Neuronal stem cell (in vitro differentiated cells): ENCODE measurements at regions not wholly inside any gene's neighbourhood (a gene's known extent, or its start where the extent isn't known, plus 50 kb on each side); places are given as distances from the start of the nearest gene placed in this dataset.

Experiments
- DNase-seq: peaks from one replicate; pipeline ENCODE4 v3.0.0-alpha.2; 2013; ENCODE audit warnings: low spot score
- H2AFZ ChIP-seq: one replicate; pipeline ENCODE4 v1.6.1; 2013; ENCODE audit warnings: mild to moderate bottlenecking, low read length, inconsistent platforms
- H2AK5ac ChIP-seq: 2 replicates; pipeline ENCODE4 v1.6.1; 2013; ENCODE audit warnings: low read depth, mild to moderate bottlenecking, inconsistent platforms, low read length, moderate library complexity, mixed read lengths
- H2BK120ac ChIP-seq: 2 replicates; pipeline ENCODE4 v1.6.1; 2013; ENCODE audit warnings: low read depth, mild to moderate bottlenecking, inconsistent platforms, low read length, moderate library complexity, mixed read lengths
- H2BK12ac ChIP-seq: one replicate; pipeline ENCODE4 v1.6.1; 2013; ENCODE audit warnings: low read length, inconsistent platforms
- H2BK15ac ChIP-seq: 2 replicates; pipeline ENCODE4 v1.6.1; 2013; ENCODE audit warnings: mild to moderate bottlenecking, low read length, inconsistent platforms, mixed read lengths
- H2BK5ac ChIP-seq: one replicate; pipeline ENCODE4 v1.6.1; 2013; ENCODE audit warnings: inconsistent platforms, mild to moderate bottlenecking, low read length, moderate library complexity
- H3K14ac ChIP-seq: one replicate; pipeline ENCODE4 v1.6.1; 2013; ENCODE audit warnings: low read length, inconsistent platforms
- H3K18ac ChIP-seq: 2 replicates; pipeline ENCODE4 v1.6.1; 2013; ENCODE audit warnings: low read length, inconsistent platforms
- H3K23ac ChIP-seq: 2 replicates; pipeline ENCODE4 v1.6.1; 2013; ENCODE audit warnings: low read depth, mild to moderate bottlenecking, mixed read lengths, low read length, inconsistent platforms; ENCODE audit not compliant: poor library complexity
- H3K27ac ChIP-seq: replicated peaks from 3 replicates; pipeline ENCODE4 v1.5.1; 2013; ENCODE audit warnings: low read length, inconsistent platforms
- H3K27me3 ChIP-seq, 3 experiments: 2 replicates each; pipeline ENCODE4 v1.6.1; 2013; ENCODE audit warnings: low read length in 3 of 3, mild to moderate bottlenecking in 2 of 3, inconsistent platforms in 1 of 3, low read depth in 1 of 3, mixed read lengths in 1 of 3, moderate library complexity in 1 of 3; ENCODE audit not compliant: control insufficient read depth in 3 of 3, insufficient read depth in 3 of 3
- H3K36me3 ChIP-seq, 2 donors: replicated peaks in 1 of 2; 2 replicates each; pipeline ENCODE4 v1.6.1; 2013; ENCODE audit warnings: low read length in 2 of 2; ENCODE audit not compliant: control insufficient read depth in 2 of 2, insufficient read depth in 2 of 2
- H3K4ac ChIP-seq: 2 replicates; pipeline ENCODE4 v1.6.1; 2013; ENCODE audit warnings: inconsistent platforms, mild to moderate bottlenecking, low read length, moderate library complexity
- H3K4me1 ChIP-seq, 2 donors: 1 replicate in 1 of 2; 2 replicates in 1 of 2; pipeline ENCODE4 v1.6.1; 2013; ENCODE audit warnings: low read length in 2 of 2, low read depth in 1 of 2; ENCODE audit not compliant: control insufficient read depth in 2 of 2, insufficient read depth in 1 of 2
- H3K4me2 ChIP-seq: one replicate; pipeline ENCODE4 v1.6.1; 2013; ENCODE audit warnings: mild to moderate bottlenecking, low read length, inconsistent platforms; ENCODE audit not compliant: insufficient read depth, poor library complexity, severe bottlenecking
- H3K4me3 ChIP-seq, 2 donors: 2 replicates each; pipeline ENCODE4 v1.5.1; 2013; ENCODE audit warnings: low read length in 2 of 2, mild to moderate bottlenecking in 2 of 2, inconsistent platforms in 1 of 2, moderate library complexity in 1 of 2
- H3K79me1 ChIP-seq: one replicate; pipeline ENCODE4 v1.6.1; 2013; ENCODE audit warnings: low read depth, mild to moderate bottlenecking, inconsistent platforms, low read length, moderate library complexity
- H3K9ac ChIP-seq: one replicate; pipeline ENCODE4 v1.6.1; 2013; ENCODE audit warnings: mild to moderate bottlenecking, low read depth, low read length, inconsistent platforms; ENCODE audit not compliant: poor library complexity
- H3K9me3 ChIP-seq, 2 donors: replicated peaks in 1 of 2; 2 replicates each; pipeline versions ENCODE3 to v1.6.1; 2013; ENCODE audit warnings: low read length in 2 of 2, mild to moderate bottlenecking in 2 of 2, inconsistent platforms in 1 of 2, low read depth in 1 of 2, mixed read lengths in 1 of 2, moderate library complexity in 1 of 2; ENCODE audit not compliant: control insufficient read depth in 2 of 2, insufficient read depth in 1 of 2
- H4K8ac ChIP-seq: one replicate; pipeline ENCODE4 v1.6.1; 2013; ENCODE audit warnings: low read depth, mild to moderate bottlenecking, inconsistent platforms, low read length, moderate library complexity
- H4K91ac ChIP-seq: one replicate; pipeline ENCODE4 v1.6.1; 2013; ENCODE audit warnings: low read length, low read depth, mild to moderate bottlenecking, inconsistent platforms; ENCODE audit not compliant: poor library complexity
- WGBS, 2 donors: extraction: QIAGEN DNeasy Blood & Tissue Kit; methylation state at CpG; one replicate each; pipeline ENCODE4 v1.1.7; 2013; ENCODE audit warnings: missing lambda C conversion rate in 2 of 2, mixed read lengths in 1 of 2; ENCODE audit not compliant: insufficient read length in 2 of 2, insufficient replicate concordance in 1 of 2; ENCODE audit errors: extremely low coverage in 2 of 2; 5-methylcytosine and 5-hydroxymethylcytosine counted together

GRCh38 chr2:194002699-194003368 is 1654.2 kb upstream of the SLC39A10 start:
- Histone ChIP-seq H3K36me3 (no peaks in the 10 kb centered on the region), H3K4me1 (no peaks in the 10 kb centered on the region), H2AK5ac (no peak overlapping the region), H3K27ac (no peak overlapping the region), H4K91ac (no peak overlapping the region), H2BK5ac (no peak overlapping the region), H3K4me2 (no peak overlapping the region), H3K4me3 (no peak overlapping the region), H3K23ac (no peak overlapping the region), H3K4ac (no peak overlapping the region), H4K8ac (no peak overlapping the region), H2AFZ (no peak overlapping the region), H3K27me3 (no peaks in the 10 kb centered on the region), H3K9ac (no peak overlapping the region), H2BK15ac (no peak overlapping the region), H3K18ac (no peak overlapping the region), H2BK12ac (no peak overlapping the region), H2BK120ac (no peak overlapping the region), H3K9me3 (peaks cover 0 to 4% of the 10 kb centered on the region in 2 donors), H3K79me1 (no peaks in the 10 kb centered on the region), H3K14ac (no peak overlapping the region)
- no CpG with 5 or more reads among the region's 23 CpGs for WGBS, 2 donors
- DNase-seq = no peak

GRCh38 chr2:193990868-193991267 is 1666.2 kb upstream of the SLC39A10 start:
- Histone ChIP-seq H2BK12ac (no peak overlapping the region), H3K27me3 (no peaks in the 10 kb centered on the region), H2BK5ac (no peak overlapping the region), H3K4me1 (no peaks in the 10 kb centered on the region), H3K23ac (no peak overlapping the region), H3K36me3 (no peaks in the 10 kb centered on the region), H2AK5ac (no peak overlapping the region), H3K4me3 (no peak overlapping the region), H3K27ac (no peak overlapping the region), H3K4ac (no peak overlapping the region), H3K4me2 (no peak overlapping the region), H2BK120ac (no peak overlapping the region), H3K9me3 (no peaks in the 10 kb centered on the region), H3K9ac (no peak overlapping the region), H4K8ac (no peak overlapping the region), H4K91ac (no peak overlapping the region), H2BK15ac (no peak overlapping the region), H3K14ac (no peak overlapping the region), H3K18ac (no peak overlapping the region), H3K79me1 (no peaks in the 10 kb centered on the region), H2AFZ (no peak overlapping the region)
- WGBS, 2 donors = no CpG with 5 or more reads among the region's 4 CpGs
- no peak for DNase-seq

- H3K4me2 ChIP-seq = no peak overlapping the region
- no peak overlapping the region for H2AK5ac ChIP-seq
- no peak overlapping the region for H4K91ac ChIP-seq
- no peak overlapping the region for H3K18ac ChIP-seq
- no peak overlapping the region for H2BK15ac ChIP-seq
- no peak overlapping the region for H2BK120ac ChIP-seq
- H3K23ac ChIP-seq = no peak overlapping the region
- no peak overlapping the region for H2BK5ac ChIP-seq
- H4K8ac ChIP-seq = no peak overlapping the region
- H3K4me1 ChIP-seq = no peaks in the 10 kb centered on the region
- H3K36me3 ChIP-seq = no peaks in the 10 kb centered on the region
- H3K27ac ChIP-seq = no peak overlapping the region
- H3K4ac ChIP-seq = no peak overlapping the region
- no peaks in the 10 kb centered on the region for H3K9me3 ChIP-seq
- no peaks in the 10 kb centered on the region for H3K27me3 ChIP-seq
- no peak overlapping the region for H3K14ac ChIP-seq
- H3K79me1 ChIP-seq = no peaks in the 10 kb centered on the region
- no peak for DNase-seq
- H3K4me3 ChIP-seq = no peak overlapping the region
- no CpG with 5 or more reads among the region's 2 CpGs for WGBS, 2 donors
- no peak overlapping the region for H2BK12ac ChIP-seq
- H3K9ac ChIP-seq = no peak overlapping the region
- H2AFZ ChIP-seq = no peak overlapping the region
These were observed 1667.4 kb upstream of the SLC39A10 start for GRCh38 chr2:193989645-193990044.

- no peak overlapping the region for H2BK15ac ChIP-seq
- H4K91ac ChIP-seq = no peak overlapping the region
- H2BK5ac ChIP-seq = no peak overlapping the region
- H2AFZ ChIP-seq = no peak overlapping the region
- no peaks in the 10 kb centered on the region for H3K4me1 ChIP-seq
- H2AK5ac ChIP-seq = no peak overlapping the region
- H3K36me3 ChIP-seq = no peaks in the 10 kb centered on the region
- no peak overlapping the region for H3K4me2 ChIP-seq
- H3K14ac ChIP-seq = no peak overlapping the region
- no peak overlapping the region for H3K23ac ChIP-seq
- no peaks in the 10 kb centered on the region for H3K79me1 ChIP-seq
- H4K8ac ChIP-seq = no peak overlapping the region
- no peak overlapping the region for H3K4me3 ChIP-seq
- no peaks in the 10 kb centered on the region for H3K27me3 ChIP-seq
- no peak overlapping the region for H2BK12ac ChIP-seq
- no peak overlapping the region for H3K4ac ChIP-seq
- H3K18ac ChIP-seq = no peak overlapping the region
- no peak overlapping the region for H2BK120ac ChIP-seq
- H3K27ac ChIP-seq = no peak overlapping the region
- no CpG with 5 or more reads among the region's 1 CpG for WGBS, 2 donors
- H3K9me3 ChIP-seq = no peaks in the 10 kb centered on the region
- DNase-seq = no peak
- no peak overlapping the region for H3K9ac ChIP-seq
These were observed 1668.2 kb upstream of the SLC39A10 start for GRCh38 chr2:193988784-193989183.
